ENCODE measurements at regions not wholly inside any gene's neighbourhood (a gene's known extent, or its start where the extent isn't known, plus 50 kb on each side); places are given as distances from the start of the nearest gene placed in this dataset.

GRCh38 chr9:105958587-105958986 lies 264.2 kb downstream of the TMEM38B start:
- H3K14ac ChIP-seq (ENCODE audit: insufficient read length) = no peak overlapping the region
- CTCF ChIA-PET (ENCODE audit: partially characterized antibody) = interaction anchor here (1.0 to 1.2 kb wide), 2 partner anchors 12 to 77 kb away, joined by 3 read pairs; no protein-coding TSS in a partner anchor
- H3K56ac ChIP-seq (replicated peaks; ENCODE audit: insufficient read length, low read depth, low read length) = no peak overlapping the region
- no peak overlapping the region for H4K8ac ChIP-seq (ENCODE audit: extremely low read depth, insufficient read depth, low read length)
- H3K9me3 ChIP-seq (ENCODE audit: insufficient read depth in 2 of 2, low read depth in 1 of 2, low read length in 1 of 2) = no peaks in the 10 kb centered on the region
- no peak overlapping the region for H3K23ac ChIP-seq (ENCODE audit: insufficient read length)
- 96% methylated on average over 3 of the region's 3 CpGs; no CpG with 5 or more reads in 1 of the 2 experiments for WGBS, 2 experiments (ENCODE audit: extremely low coverage in 1 of 2, insufficient coverage in 1 of 2, insufficient read length in 1 of 2, insufficient replicate concordance in 2 of 2, low coverage in 1 of 2, low lambda C conversion rate in 2 of 2, missing lambda C conversion rate in 1 of 2)
- no peak overlapping the region for H2AK5ac ChIP-seq (ENCODE audit: low read depth, low read length)
- no peaks in the 10 kb centered on the region for H4K20me1 ChIP-seq (replicated peaks in 1 of 2; ENCODE audit: control insufficient read depth in 1 of 2, insufficient read depth in 2 of 2, low read length in 2 of 2)
- H3K4ac ChIP-seq (replicated peaks; ENCODE audit: insufficient read length, low read depth, low read length) = no peak overlapping the region
- POLR2A ChIA-PET (ENCODE audit: partially characterized antibody) = interaction anchor here (0.6 to 1.4 kb wide), 3 partner anchors 15 to 1317 kb away, joined by 3 to 4 read pairs (median 3); no protein-coding TSS in a partner anchor
- H3K27ac ChIP-seq (ENCODE audit: low read depth, low read length) = no peak overlapping the region
- FAIRE-seq (no peak), DNase-seq (ENCODE audit: low read depth in 1 of 2, low spot score in 2 of 2) (no peak)
- no peak overlapping the region for H3K9ac ChIP-seq (replicated peaks in 1 of 4; ENCODE audit: extremely low read depth in 1 of 4, low read depth in 3 of 4, low read length in 3 of 4)
- H2BK12ac ChIP-seq (ENCODE audit: low read depth, low read length) = no peak overlapping the region
- H3K27me3 ChIP-seq (replicated peaks in 1 of 4; ENCODE audit: control insufficient read depth in 3 of 4, extremely low read depth in 1 of 4, insufficient read depth in 3 of 4, low read length in 3 of 4) = no peaks in the 10 kb centered on the region
- H2BK15ac ChIP-seq (ENCODE audit: low read length) = no peak overlapping the region
- TF ChIP-seq CEBPB (IDR thresholded peaks at IDR 0.05; ENCODE audit: low read depth, low read length) = no peak
- TF ChIP-seq RAD21 (IDR thresholded peaks at IDR 0.05 in 1 of 2, conservative IDR thresholded peaks at IDR 0.05 in 1 of 2; ENCODE audit: low read depth in 2 of 2, low read length in 2 of 2) = peak; percentile 1 to 32; a peak in 1 of 4 replicates
- TF ChIP-seq BCL11A (IDR thresholded peaks at IDR 0.05; ENCODE audit: low read depth in 2 of 2, low read length in 2 of 2) = no peak
- H4K91ac ChIP-seq (replicated peaks; ENCODE audit: insufficient read length, low read length) = no peak overlapping the region
- no peaks in the 10 kb centered on the region for H3K79me2 ChIP-seq (ENCODE audit: control insufficient read depth in 1 of 2, insufficient read depth in 2 of 2, low read length in 2 of 2)
- H3K36me3 ChIP-seq (ENCODE audit: control insufficient read depth in 2 of 4, insufficient read depth in 4 of 4, low read length in 3 of 4) = no peaks in the 10 kb centered on the region
- no peaks in the 10 kb centered on the region for H3K23me2 ChIP-seq (ENCODE audit: low read depth, low read length)
- no peak overlapping the region for H3K4me3 ChIP-seq (ENCODE audit: extremely low read depth in 1 of 4, insufficient read depth in 2 of 4, low read depth in 3 of 4, low read length in 4 of 4)
- no peak overlapping the region for H2BK20ac ChIP-seq (ENCODE audit: low read length)
- H3K18ac ChIP-seq (ENCODE audit: extremely low read depth, low read length) = no peak overlapping the region
- H2BK5ac ChIP-seq (ENCODE audit: low read depth, low read length) = no peak overlapping the region
- H2AFZ ChIP-seq (ENCODE audit: low read length) = no peak overlapping the region
- H3K4me1 ChIP-seq (replicated peaks in 1 of 4; ENCODE audit: control insufficient read depth in 3 of 4, insufficient read depth in 4 of 4, low read length in 3 of 4) = peaks cover 0 to 7% (median 2%) of the 10 kb centered on the region in 4 experiments; a peak in 3 of 7 replicates
- H3K79me1 ChIP-seq (ENCODE audit: low read depth, low read length) = no peaks in the 10 kb centered on the region
- no peak overlapping the region for H2BK120ac ChIP-seq (replicated peaks; ENCODE audit: low read depth, low read length)
- no peak overlapping the region for H3K4me2 ChIP-seq (ENCODE audit: insufficient read depth in 1 of 2, low read depth in 2 of 2, low read length in 2 of 2)
- H4K5ac ChIP-seq (ENCODE audit: insufficient read length, low read depth, low read length) = no peak overlapping the region

Measured in H1 (cell line).